ENCODE measurements at regions not wholly inside any gene's neighbourhood (a gene's known extent, or its start where the extent isn't known, plus 50 kb on each side); places are given as distances from the start of the nearest gene placed in this dataset.

GRCh38 chr4:135994360-135994759 is 1537.9 kb downstream of the PCDH18 start:
- Histone ChIP-seq H3K9me3 (no peaks in the 10 kb centered on the region), H3K27ac (no peak overlapping the region), H3K4me1 (no peaks in the 10 kb centered on the region), H3K36me3 (no peaks in the 10 kb centered on the region), H3K27me3 (no peaks in the 10 kb centered on the region), H3K4me3 (no peak overlapping the region)
- no peak for DNase-seq
- TF ChIP-seq EP300 (IDR thresholded peaks at IDR 0.05) (no peak), POLR2AphosphoS5 (IDR thresholded peaks at IDR 0.05) (no peak), POLR2A (IDR thresholded peaks at IDR 0.05) (no peak), CTCF (IDR thresholded peaks at IDR 0.05) (no peak)
- 96% methylated on average over 7 of the region's 7 CpGs for WGBS, 2 donors
- no peak for ATAC-seq (ENCODE audit: low FRiP score in 2 of 2)

GRCh38 chr4:135976860-135977259 is 1555.4 kb downstream of the PCDH18 start:
- no peak for DNase-seq
- Histone ChIP-seq H3K27ac (no peak overlapping the region), H3K36me3 (no peaks in the 10 kb centered on the region), H3K4me1 (no peaks in the 10 kb centered on the region), H3K9me3 (no peaks in the 10 kb centered on the region), H3K27me3 (no peaks in the 10 kb centered on the region), H3K4me3 (no peak overlapping the region)
- no peak for ATAC-seq (ENCODE audit: low FRiP score in 2 of 2)
- TF ChIP-seq POLR2A (IDR thresholded peaks at IDR 0.05) (no peak), POLR2AphosphoS5 (IDR thresholded peaks at IDR 0.05) (no peak), CTCF (IDR thresholded peaks at IDR 0.05) (no peak), EP300 (IDR thresholded peaks at IDR 0.05) (no peak)

- no peaks in the 10 kb centered on the region for H3K9me3 ChIP-seq
- DNase-seq = no peak
- ATAC-seq (ENCODE audit: low FRiP score in 2 of 2) = no peak
- H3K4me3 ChIP-seq = no peak overlapping the region
- H3K27me3 ChIP-seq = no peaks in the 10 kb centered on the region
- no peaks in the 10 kb centered on the region for H3K4me1 ChIP-seq
- 89 to 90% methylated on average over 1 of the region's 1 CpG for whole genome bisulfite sequencing, 2 donors
- no peaks in the 10 kb centered on the region for H3K36me3 ChIP-seq
- TF ChIP-seq POLR2A (IDR thresholded peaks at IDR 0.05) (no peak), POLR2AphosphoS5 (IDR thresholded peaks at IDR 0.05) (no peak), EP300 (IDR thresholded peaks at IDR 0.05) (no peak), CTCF (IDR thresholded peaks at IDR 0.05) (no peak)
- H3K27ac ChIP-seq = no peak overlapping the region
Observed at GRCh38 chr4:135966936-135967335, 1565.4 kb downstream of the PCDH18 start.

- no peak for ATAC-seq (ENCODE audit: low FRiP score in 2 of 2)
- TF ChIP-seq CTCF (IDR thresholded peaks at IDR 0.05) = no peak
- no peak for TF ChIP-seq EP300 (IDR thresholded peaks at IDR 0.05)
- no peak for TF ChIP-seq POLR2AphosphoS5 (IDR thresholded peaks at IDR 0.05)
- no peak for TF ChIP-seq POLR2A (IDR thresholded peaks at IDR 0.05)
- 20 to 35% methylated on average over 1 of the region's 1 CpG for WGBS, 2 donors
- no peaks in the 10 kb centered on the region for H3K27me3 ChIP-seq
- no peak for DNase-seq
- no peaks in the 10 kb centered on the region for H3K4me1 ChIP-seq
- H3K4me3 ChIP-seq = no peak overlapping the region
- H3K36me3 ChIP-seq = no peaks in the 10 kb centered on the region
- H3K27ac ChIP-seq = no peak overlapping the region
- H3K9me3 ChIP-seq = no peaks in the 10 kb centered on the region
Observed at GRCh38 chr4:135963009-135963408, 1569.3 kb downstream of the PCDH18 start.

- Histone ChIP-seq H3K27me3 (no peaks in the 10 kb centered on the region), H3K36me3 (no peaks in the 10 kb centered on the region), H3K4me1 (no peaks in the 10 kb centered on the region), H3K9me3 (peaks cover 0 to 3% (median 0%) of the 10 kb centered on the region in 4 donors), H3K4me3 (no peak overlapping the region), H3K27ac (no peak overlapping the region)
- ATAC-seq (ENCODE audit: low FRiP score in 2 of 2) (no peak), DNase-seq (no peak)
- 81 to 83% methylated on average over 3 of the region's 3 CpGs for WGBS, 2 donors
- no peak for TF ChIP-seq POLR2A (IDR thresholded peaks at IDR 0.05)
- TF ChIP-seq POLR2AphosphoS5 (IDR thresholded peaks at IDR 0.05) = no peak
- TF ChIP-seq CTCF (IDR thresholded peaks at IDR 0.05) = no peak
- TF ChIP-seq EP300 (IDR thresholded peaks at IDR 0.05) = no peak
Observed at GRCh38 chr4:135949931-135950330, 1582.4 kb downstream of the PCDH18 start.
